ENCODE measurements at regions not wholly inside any gene's neighbourhood (a gene's known extent, or its start where the extent isn't known, plus 50 kb on each side); places are given as distances from the start of the nearest gene placed in this dataset.

GRCh38 chr5:174493530-174493929, 230.9 kb upstream of the MSX2 start:
- TF ChIP-seq CTCF (IDR thresholded peaks at IDR 0.05) (no peak), EZH2phosphoT487 (IDR thresholded peaks at IDR 0.05) (no peak)

Data from neural progenitor cell (in vitro differentiated cells).